OCI-LY1 (cell line): ENCODE measurements at regions not wholly inside any gene's neighbourhood (a gene's known extent, or its start where the extent isn't known, plus 50 kb on each side); places are given as distances from the start of the nearest gene placed in this dataset.

Experiments
- H2AFZ ChIP-seq: fragments of 200-600 bp; sonication (generic), shearing (Covaris generic); 2 replicates; pipeline ENCODE4 v1.6.0; 2014; ENCODE audit warnings: antibody characterized with exemption, mild to moderate bottlenecking, low read length
- H3F3A ChIP-seq: fragments of 200-600 bp; sonication (generic), shearing (Covaris generic); 2 replicates; pipeline ENCODE4 v1.6.0; 2014; ENCODE audit warnings: mild to moderate bottlenecking, antibody characterized with exemption, low read length, moderate library complexity; ENCODE audit not compliant: insufficient read depth
- H3K27ac ChIP-seq: fragments of 200-600 bp; sonication (generic); 2 replicates; pipeline ENCODE4 v1.5.1; 2014; ENCODE audit warnings: low read length, mixed run types, mild to moderate bottlenecking, low read depth; ENCODE audit not compliant: poor library complexity, severe bottlenecking
- H3K27me3 ChIP-seq: fragments of 200-600 bp; sonication (generic); 2 replicates; pipeline ENCODE4 v1.6.0; 2014; ENCODE audit warnings: antibody characterized with exemption, mild to moderate bottlenecking, low read length, moderate library complexity; ENCODE audit not compliant: insufficient read depth
- H3K36me3 ChIP-seq: fragments of 200-600 bp; sonication (generic); 2 replicates; pipeline ENCODE4 v1.6.1; 2014; ENCODE audit warnings: mild to moderate bottlenecking, antibody characterized with exemption, low read length, moderate library complexity, mixed read lengths; ENCODE audit not compliant: insufficient read depth
- H3K4me1 ChIP-seq: fragments of 200-600 bp; sonication (generic); 2 replicates; pipeline ENCODE4 v1.5.1; 2014; ENCODE audit warnings: mild to moderate bottlenecking, low read length, moderate library complexity; ENCODE audit not compliant: insufficient read depth, severe bottlenecking
- H3K4me2 ChIP-seq: fragments of 200-600 bp; sonication (generic), shearing (Covaris generic); 2 replicates; pipeline ENCODE4 v1.6.1; 2014; ENCODE audit warnings: low read length
- H3K4me3 ChIP-seq: fragments of 200-600 bp; sonication (generic); 2 replicates; pipeline ENCODE4 v1.5.1; 2014; ENCODE audit warnings: low read length, low read depth, mild to moderate bottlenecking, mixed read lengths; ENCODE audit not compliant: poor library complexity, severe bottlenecking
- H3K79me2 ChIP-seq: fragments of 200-600 bp; shearing (Covaris generic); 2 replicates; pipeline ENCODE4 v1.6.1; 2016; ENCODE audit warnings: mixed run types, low read length, mixed read lengths; ENCODE audit not compliant: insufficient read depth
- H3K9ac ChIP-seq: fragments of 200-600 bp; sonication (generic), shearing (Covaris generic); 2 replicates; pipeline ENCODE4 v1.6.1; 2014; ENCODE audit warnings: mild to moderate bottlenecking, low read length, mixed read lengths
- H3K9me2 ChIP-seq: fragments of 200-600 bp; sonication (generic), shearing (Covaris generic); 2 replicates; pipeline ENCODE4 v1.6.1; 2014; ENCODE audit warnings: low read depth, mild to moderate bottlenecking, low read length, mixed read lengths
- H3K9me3 ChIP-seq: fragments of 200-600 bp; shearing (Covaris generic); 2 replicates; pipeline ENCODE4 v1.6.1; 2014; ENCODE audit warnings: low read length, mixed read lengths
- H4K20me1 ChIP-seq: fragments of 200-600 bp; sonication (generic), shearing (Covaris generic); 2 replicates; pipeline ENCODE4 v1.6.0; 2016; ENCODE audit warnings: mild to moderate bottlenecking, low read length; ENCODE audit not compliant: insufficient read depth
- EZH2 ChIP-seq: fragments of 200-600 bp; sonication (generic), shearing (Covaris generic); IDR thresholded peaks from 2 replicates; pipeline ENCODE4 v1.8.0; 2017; ENCODE audit warnings: borderline replicate concordance, mixed run types, mild to moderate bottlenecking, antibody characterized with exemption, low read length, moderate library complexity, mixed read lengths
- TF ChIP-seq, protein P1 (sequence below): fragments of 200-600 bp; sonication (generic), shearing (Covaris generic); IDR thresholded peaks from 2 replicates; pipeline ENCODE4 v1.5.1; 2017; ENCODE audit warnings: mild to moderate bottlenecking, antibody characterized with exemption, low read length, moderate library complexity, mixed read lengths

DNA sequence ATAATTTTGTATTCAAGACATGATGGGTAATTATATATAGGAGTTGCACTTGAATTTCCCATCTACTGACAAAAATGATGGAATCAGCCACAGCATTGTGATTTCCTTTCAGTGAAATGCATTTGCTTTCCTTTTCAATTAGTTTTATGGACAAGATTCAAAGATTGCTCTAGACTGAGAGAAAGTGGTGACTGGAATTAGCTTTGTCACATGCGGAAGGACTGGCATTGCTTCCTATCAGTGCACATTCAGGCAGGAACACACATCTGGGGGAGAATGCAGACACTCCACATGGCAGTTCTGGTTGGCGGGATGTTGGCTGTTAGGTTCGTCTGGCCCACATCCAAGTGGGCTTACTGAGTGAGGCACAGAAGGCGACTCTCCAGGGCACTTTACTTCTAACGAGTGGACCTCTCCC is 399.3 kb upstream of the RGMA start:
- Histone ChIP-seq H3K36me3 (no peaks in the 10 kb centered on the region), H4K20me1 (no peaks in the 10 kb centered on the region), H3F3A (no peaks in the 10 kb centered on the region), H3K4me3 (no peak overlapping the region), H3K79me2 (no peaks in the 10 kb centered on the region), H2AFZ (no peak overlapping the region), H3K27ac (no peak overlapping the region), H3K4me2 (no peak overlapping the region), H3K4me1 (no peaks in the 10 kb centered on the region), H3K9me3 (no peaks in the 10 kb centered on the region), H3K9ac (no peak overlapping the region), H3K27me3 (no peaks in the 10 kb centered on the region), H3K9me2 (no peaks in the 10 kb centered on the region)
- TF ChIP-seq, protein P1, sequence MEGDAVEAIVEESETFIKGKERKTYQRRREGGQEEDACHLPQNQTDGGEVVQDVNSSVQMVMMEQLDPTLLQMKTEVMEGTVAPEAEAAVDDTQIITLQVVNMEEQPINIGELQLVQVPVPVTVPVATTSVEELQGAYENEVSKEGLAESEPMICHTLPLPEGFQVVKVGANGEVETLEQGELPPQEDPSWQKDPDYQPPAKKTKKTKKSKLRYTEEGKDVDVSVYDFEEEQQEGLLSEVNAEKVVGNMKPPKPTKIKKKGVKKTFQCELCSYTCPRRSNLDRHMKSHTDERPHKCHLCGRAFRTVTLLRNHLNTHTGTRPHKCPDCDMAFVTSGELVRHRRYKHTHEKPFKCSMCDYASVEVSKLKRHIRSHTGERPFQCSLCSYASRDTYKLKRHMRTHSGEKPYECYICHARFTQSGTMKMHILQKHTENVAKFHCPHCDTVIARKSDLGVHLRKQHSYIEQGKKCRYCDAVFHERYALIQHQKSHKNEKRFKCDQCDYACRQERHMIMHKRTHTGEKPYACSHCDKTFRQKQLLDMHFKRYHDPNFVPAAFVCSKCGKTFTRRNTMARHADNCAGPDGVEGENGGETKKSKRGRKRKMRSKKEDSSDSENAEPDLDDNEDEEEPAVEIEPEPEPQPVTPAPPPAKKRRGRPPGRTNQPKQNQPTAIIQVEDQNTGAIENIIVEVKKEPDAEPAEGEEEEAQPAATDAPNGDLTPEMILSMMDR = no peak

DNA sequence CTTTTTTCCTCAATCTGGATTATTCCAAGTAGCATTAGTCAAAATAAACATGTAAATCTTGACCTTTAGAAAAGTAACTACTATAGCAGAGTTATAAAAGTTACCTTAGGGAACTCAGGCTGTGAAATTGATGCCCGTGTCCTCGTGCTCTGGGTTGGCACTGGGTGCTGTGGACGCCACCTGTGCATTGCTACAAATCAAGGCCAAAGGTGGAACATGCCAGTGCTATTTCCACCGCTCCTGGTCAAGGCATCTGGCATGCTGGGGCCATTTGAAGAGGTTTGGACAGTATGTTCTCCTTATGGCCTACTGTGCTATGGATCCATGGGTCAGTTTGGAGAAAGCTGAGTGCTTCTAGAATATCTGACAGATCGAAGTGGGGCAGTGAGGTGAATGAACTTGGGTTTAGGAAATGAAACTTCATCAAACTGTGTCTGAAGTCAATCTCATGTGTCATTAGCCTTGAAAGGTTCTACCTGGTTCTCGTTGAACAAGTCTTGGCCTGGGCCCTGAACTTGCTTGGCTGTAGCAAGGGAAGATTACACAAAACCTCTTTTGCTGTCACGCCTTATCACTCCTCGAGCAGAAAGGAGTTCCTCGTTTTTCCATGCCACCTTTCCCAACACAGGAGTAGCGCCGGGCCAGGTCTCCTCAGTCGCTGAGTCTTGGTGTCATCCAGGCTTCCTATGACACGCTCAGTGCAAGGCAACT is 397.6 kb upstream of the RGMA start:
- Histone ChIP-seq H3F3A (no peaks in the 10 kb centered on the region), H2AFZ (no peak overlapping the region), H3K9me2 (no peaks in the 10 kb centered on the region), H3K9me3 (no peaks in the 10 kb centered on the region), H3K79me2 (no peaks in the 10 kb centered on the region), H3K4me3 (no peak overlapping the region), H3K27me3 (no peaks in the 10 kb centered on the region), H4K20me1 (no peaks in the 10 kb centered on the region), H3K4me1 (no peaks in the 10 kb centered on the region), H3K4me2 (no peak overlapping the region), H3K36me3 (no peaks in the 10 kb centered on the region), H3K27ac (no peak overlapping the region), H3K9ac (no peak overlapping the region)
- no peak for TF ChIP-seq EZH2

DNA sequence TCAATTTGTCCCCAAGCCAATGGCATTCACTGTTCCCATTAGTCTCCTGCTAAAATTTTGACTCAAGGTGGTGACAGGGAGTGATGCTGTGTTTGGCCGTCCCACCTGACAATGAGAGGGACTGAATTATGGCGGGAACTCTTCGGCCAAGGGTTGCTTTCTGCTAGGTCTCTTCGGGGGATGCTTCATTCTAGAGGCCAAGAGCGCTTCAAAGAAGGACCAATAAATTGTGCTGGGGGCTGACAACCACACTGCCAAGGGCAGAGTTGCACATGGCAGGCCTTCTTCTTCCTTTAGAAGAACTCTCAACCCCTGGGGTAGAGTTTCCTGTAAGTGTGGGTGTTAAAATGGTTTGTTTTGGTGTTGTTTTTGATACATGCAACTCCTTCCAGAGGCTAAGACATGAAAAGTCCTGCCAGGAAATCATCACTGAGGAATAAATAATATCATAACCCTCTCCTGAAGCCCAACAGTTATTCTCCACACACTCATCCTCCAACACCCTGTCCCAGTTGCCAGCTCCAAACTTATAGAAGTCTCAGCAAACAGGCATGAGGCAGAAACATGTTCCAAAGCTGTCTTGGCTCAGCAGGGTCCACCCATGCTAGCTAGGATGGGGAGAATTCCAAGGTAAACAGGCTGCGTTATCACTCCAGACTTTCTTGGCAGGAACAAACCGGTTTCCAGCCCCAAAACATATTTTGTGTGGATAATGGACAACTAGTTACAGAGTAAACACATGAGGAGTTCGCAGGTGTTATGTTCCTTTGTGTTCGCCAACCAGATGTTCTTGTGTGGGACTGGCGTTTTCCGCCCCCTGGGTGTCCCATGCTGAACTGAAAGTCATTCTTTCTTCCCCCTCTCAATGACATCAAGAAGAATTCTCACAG is 396.7 kb upstream of the RGMA start:
- H3K4me1 ChIP-seq = no peaks in the 10 kb centered on the region
- no peaks in the 10 kb centered on the region for H3K27me3 ChIP-seq
- H3K4me3 ChIP-seq = no peak overlapping the region
- no peak overlapping the region for H2AFZ ChIP-seq
- H3K9me3 ChIP-seq = no peaks in the 10 kb centered on the region
- H3K27ac ChIP-seq = no peak overlapping the region
- no peaks in the 10 kb centered on the region for H3K9me2 ChIP-seq
- no peak overlapping the region for H3K4me2 ChIP-seq
- no peaks in the 10 kb centered on the region for H3K36me3 ChIP-seq
- H3K9ac ChIP-seq = no peak overlapping the region
- H3F3A ChIP-seq = no peaks in the 10 kb centered on the region
- H4K20me1 ChIP-seq = no peaks in the 10 kb centered on the region
- TF ChIP-seq, protein P1 = no peak
- no peak for TF ChIP-seq EZH2
- no peaks in the 10 kb centered on the region for H3K79me2 ChIP-seq
